Fibroblast of villous mesenchyme (primary cell): ENCODE measurements at regions not wholly inside any gene's neighbourhood (a gene's known extent, or its start where the extent isn't known, plus 50 kb on each side); places are given as distances from the start of the nearest gene placed in this dataset.

Source experiments
- DNase-seq: peaks from one replicate; pipeline ENCODE4 v3.0.0-alpha.2; 2010; ENCODE audit warnings: low read depth
- H3K4me3 ChIP-seq: 2 replicates; pipeline ENCODE4 v1.5.1; 2011; ENCODE audit warnings: low read depth, mild to moderate bottlenecking, low read length
- CTCF ChIP-seq: IDR thresholded peaks from 2 replicates; pipeline ENCODE4 v1.5.1; 2012; ENCODE audit warnings: low read depth, mild to moderate bottlenecking, low read length; ENCODE audit not compliant: insufficient read depth

GRCh38 chr2:67706082-67706481 lies 308.9 kb downstream of the ETAA1 start:
- TF ChIP-seq CTCF: no peak
- DNase-seq: no peak

GRCh38 chr2:67707896-67708295 lies 310.8 kb downstream of the ETAA1 start:
- DNase-seq: no peak
- no peak overlapping the region for H3K4me3 ChIP-seq
- TF ChIP-seq CTCF: no peak

More at GRCh38 chr2:67706082-67706481, 308.9 kb downstream of the ETAA1 start:
- no peak overlapping the region for H3K4me3 ChIP-seq

- no peak overlapping the region for H3K4me3 ChIP-seq
- no peak for TF ChIP-seq CTCF
- DNase-seq: no peak
These were observed 312.7 kb downstream of the ETAA1 start for GRCh38 chr2:67709835-67710234.

GRCh38 chr2:67712484-67712883 lies 315.4 kb downstream of the ETAA1 start:
- H3K4me3 ChIP-seq: no peak overlapping the region
- no peak for TF ChIP-seq CTCF
- no peak for DNase-seq

GRCh38 chr2:67713376-67713775 lies 316.2 kb downstream of the ETAA1 start:
- no peak for TF ChIP-seq CTCF
- DNase-seq: no peak
- H3K4me3 ChIP-seq: no peak overlapping the region

- no peak for DNase-seq
- H3K4me3 ChIP-seq: no peak overlapping the region
- no peak for TF ChIP-seq CTCF
These were observed 319.8 kb downstream of the ETAA1 start for GRCh38 chr2:67716895-67717396.

- no peak for TF ChIP-seq CTCF
- no peak overlapping the region for H3K4me3 ChIP-seq
- DNase-seq: no peak
These were observed 320.6 kb downstream of the ETAA1 start for GRCh38 chr2:67717692-67718091.
